Immature natural killer cell (primary cell): ENCODE measurements at regions not wholly inside any gene's neighbourhood (a gene's known extent, or its start where the extent isn't known, plus 50 kb on each side); places are given as distances from the start of the nearest gene placed in this dataset.

Experiments
- DNase-seq, 3 donors: peaks; one replicate each; pipeline ENCODE4 v3.0.0; 2022; ENCODE audit warnings: mixed read lengths in 1 of 3
- H3K27ac Mint-ChIP-seq, 6 donors: one replicate each; pipeline ENCODE4 v1.8.0; 2020; ENCODE audit warnings: mixed read lengths in 6 of 6, mild to moderate bottlenecking in 5 of 6, inconsistent platforms in 4 of 6, moderate library complexity in 3 of 6
- H3K27me3 Mint-ChIP-seq, 3 donors: one replicate each; pipeline ENCODE4 v1.8.0; 2020 to 2021; ENCODE audit warnings: low read depth in 3 of 3, mild to moderate bottlenecking in 3 of 3, mixed read lengths in 3 of 3, moderate library complexity in 3 of 3, inconsistent platforms in 1 of 3
- H3K36me3 Mint-ChIP-seq, 3 donors: one replicate each; pipeline ENCODE4 v1.8.0; 2020; ENCODE audit warnings: mixed read lengths in 3 of 3, inconsistent platforms in 2 of 3, mild to moderate bottlenecking in 2 of 3
- H3K4me1 Mint-ChIP-seq, 2 donors: one replicate each; pipeline ENCODE4 v1.8.0; 2020; ENCODE audit warnings: inconsistent platforms in 2 of 2, mild to moderate bottlenecking in 2 of 2, mixed read lengths in 2 of 2, moderate library complexity in 1 of 2
- H3K4me3 Mint-ChIP-seq, 5 donors: one replicate each; pipeline ENCODE4 v1.8.0; 2020; ENCODE audit warnings: mild to moderate bottlenecking in 5 of 5, mixed read lengths in 5 of 5, inconsistent platforms in 3 of 5, moderate library complexity in 3 of 5
- H3K9me3 Mint-ChIP-seq, 6 donors: one replicate each; pipeline ENCODE4 v1.8.0; 2020; ENCODE audit warnings: mild to moderate bottlenecking in 6 of 6, mixed read lengths in 6 of 6, inconsistent platforms in 4 of 6, moderate library complexity in 3 of 6

DNA sequence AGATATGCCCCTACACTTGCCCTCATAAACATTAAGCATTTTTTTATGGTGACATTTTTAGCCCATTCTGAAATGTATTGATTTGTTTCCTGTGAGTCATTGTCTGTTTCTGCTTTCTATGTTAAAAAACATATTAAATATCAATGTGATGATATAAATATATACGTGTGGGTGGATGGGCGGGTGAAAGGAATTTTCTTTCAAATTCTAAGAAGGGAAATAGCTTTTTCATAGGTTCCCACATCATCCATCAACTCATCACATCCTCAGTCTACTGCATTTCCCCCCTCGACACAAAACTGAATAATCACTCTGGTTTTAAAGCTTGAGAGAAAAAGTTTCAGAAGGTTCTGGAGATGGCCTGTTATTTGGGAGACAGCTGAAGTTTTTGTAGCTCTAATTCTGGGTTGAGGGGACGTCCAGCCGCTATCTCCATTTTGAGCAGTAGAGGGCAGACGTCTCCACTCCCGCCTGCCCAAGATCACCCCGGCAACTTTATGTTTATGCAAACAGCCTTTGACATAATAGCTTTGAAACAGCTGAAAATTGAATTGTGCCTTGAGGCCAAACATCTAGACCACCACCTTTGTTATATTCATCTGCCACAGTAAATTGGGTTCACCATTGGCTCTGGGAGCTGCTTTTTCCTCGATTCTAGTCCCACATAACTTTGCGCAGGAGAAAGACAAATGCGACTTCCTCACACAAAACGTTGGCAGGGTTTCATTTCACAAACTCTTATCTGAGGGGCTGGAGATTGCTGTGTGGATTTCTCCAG lies 216.2 kb upstream of the CLINT1 start:
- Mint-ChIP-seq H3K36me3 (no peaks in the 10 kb centered on the region), H3K9me3 (no peaks in the 10 kb centered on the region), H3K4me3 (peak overlapping the region in 1 of 5 donors; percentile 63), H3K27ac (no peak overlapping the region), H3K27me3 (peaks cover 0 to 12% (median 3%) of the 10 kb centered on the region in 3 donors), H3K4me1 (peaks cover 0 to 5% of the 10 kb centered on the region in 2 donors)
- peak in 2 of 3 donors; percentile 12 to 19 for DNase-seq

DNA sequence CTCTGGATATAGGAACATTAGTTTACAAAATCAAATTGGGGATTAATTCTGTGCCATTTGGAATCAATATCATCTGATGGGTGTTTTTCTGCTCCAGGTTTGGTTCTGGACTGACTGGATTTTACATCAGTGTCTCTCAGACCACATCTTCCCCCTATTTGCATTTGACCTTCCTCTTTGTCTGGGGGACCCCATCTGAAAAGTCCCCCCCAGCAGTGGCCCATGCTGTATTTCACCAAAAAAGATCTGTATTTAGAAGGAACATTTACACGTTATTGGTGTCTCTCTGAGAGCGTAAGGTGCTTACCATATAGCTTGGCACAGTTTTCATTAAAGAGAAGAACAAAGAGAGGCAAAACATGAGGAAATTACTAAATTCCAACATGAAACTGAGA lies 215.6 kb upstream of the CLINT1 start:
- Mint-ChIP-seq H3K27ac (no peak overlapping the region), H3K4me3 (no peak overlapping the region), H3K9me3 (no peaks in the 10 kb centered on the region), H3K4me1 (peaks cover 0 to 5% of the 10 kb centered on the region in 2 donors), H3K36me3 (no peaks in the 10 kb centered on the region), H3K27me3 (peaks cover 0 to 12% (median 3%) of the 10 kb centered on the region in 3 donors)
- DNase-seq = no peak

DNA sequence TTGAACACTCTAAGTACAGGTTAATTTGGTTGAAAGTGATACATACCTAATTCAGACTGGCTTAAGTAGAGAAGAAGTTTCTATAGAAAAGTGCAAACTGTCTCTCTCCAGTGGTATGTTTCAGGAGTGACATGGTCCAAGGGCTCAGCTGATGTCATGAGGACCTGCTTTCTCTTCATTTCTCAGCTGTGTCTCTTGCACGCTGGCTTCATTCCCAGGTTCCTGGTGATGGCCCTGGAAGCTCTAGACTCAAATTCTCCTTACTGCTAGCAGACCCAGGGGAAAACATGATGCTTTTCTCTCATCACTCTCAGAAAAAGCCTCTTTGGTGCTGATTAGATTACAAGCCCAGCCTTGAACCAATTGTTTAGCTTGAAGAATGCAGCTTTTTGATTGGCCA lies 211.9 kb upstream of the CLINT1 start:
- no peaks in the 10 kb centered on the region for H3K9me3 Mint-ChIP-seq
- DNase-seq = no peak
- H3K36me3 Mint-ChIP-seq = no peaks in the 10 kb centered on the region
- peaks cover 0 to 5% of the 10 kb centered on the region in 2 donors for H3K4me1 Mint-ChIP-seq
- no peak overlapping the region for H3K4me3 Mint-ChIP-seq
- peaks cover 0 to 9% (median 3%) of the 10 kb centered on the region in 3 donors for H3K27me3 Mint-ChIP-seq
- no peak overlapping the region for H3K27ac Mint-ChIP-seq

DNA sequence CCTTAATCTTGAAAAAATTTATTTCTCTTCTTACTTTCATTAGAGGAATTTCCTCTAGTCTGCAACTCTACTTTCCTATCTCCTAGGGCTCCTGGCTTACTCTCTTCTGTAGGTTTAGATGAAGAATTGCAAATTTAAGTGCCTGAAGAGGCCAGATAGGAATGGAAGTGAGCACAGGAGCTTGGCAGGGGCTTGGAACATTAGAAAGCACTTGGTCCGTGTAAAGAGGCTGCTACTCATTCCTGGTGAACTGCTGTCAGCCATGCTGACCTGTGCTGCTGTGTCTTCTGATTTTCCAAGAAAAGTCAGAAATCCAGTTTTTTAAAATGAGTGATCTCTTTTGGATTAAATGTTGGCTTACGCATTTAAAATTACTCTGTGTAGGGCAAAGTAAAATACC lies 210.9 kb upstream of the CLINT1 start:
- Mint-ChIP-seq H3K4me1 (peaks cover 0 to 5% of the 10 kb centered on the region in 2 donors), H3K36me3 (no peaks in the 10 kb centered on the region), H3K27me3 (peaks cover 0 to 5% (median 0%) of the 10 kb centered on the region in 3 donors), H3K27ac (no peak overlapping the region), H3K9me3 (no peaks in the 10 kb centered on the region), H3K4me3 (no peak overlapping the region)
- DNase-seq = no peak

DNA sequence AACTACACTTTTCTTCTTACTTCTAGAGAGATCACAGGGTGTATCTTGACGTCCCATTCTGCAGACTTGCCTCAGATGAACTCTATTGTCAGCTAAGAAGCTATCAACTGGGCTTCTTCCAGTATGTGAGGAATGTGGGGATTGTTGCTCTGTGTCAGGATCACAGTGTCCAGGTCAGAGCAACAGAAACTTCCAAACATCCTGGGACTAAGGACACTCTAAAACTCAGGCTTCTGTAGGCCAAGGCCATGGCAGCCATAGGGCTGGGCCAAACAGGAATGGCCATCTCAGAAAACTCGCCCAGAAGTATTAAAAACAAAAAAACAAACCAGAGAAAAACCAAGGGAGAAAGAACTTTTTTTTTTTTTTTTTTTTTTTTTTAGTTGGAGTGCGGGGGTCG lies 210.0 kb upstream of the CLINT1 start:
- H3K27ac Mint-ChIP-seq = no peak overlapping the region
- DNase-seq = no peak
- H3K4me1 Mint-ChIP-seq = peaks cover 0 to 5% of the 10 kb centered on the region in 2 donors
- H3K36me3 Mint-ChIP-seq = no peaks in the 10 kb centered on the region
- H3K4me3 Mint-ChIP-seq = no peak overlapping the region
- H3K9me3 Mint-ChIP-seq = no peaks in the 10 kb centered on the region
- peaks cover 0 to 5% (median under 1%) of the 10 kb centered on the region in 3 donors for H3K27me3 Mint-ChIP-seq

DNA sequence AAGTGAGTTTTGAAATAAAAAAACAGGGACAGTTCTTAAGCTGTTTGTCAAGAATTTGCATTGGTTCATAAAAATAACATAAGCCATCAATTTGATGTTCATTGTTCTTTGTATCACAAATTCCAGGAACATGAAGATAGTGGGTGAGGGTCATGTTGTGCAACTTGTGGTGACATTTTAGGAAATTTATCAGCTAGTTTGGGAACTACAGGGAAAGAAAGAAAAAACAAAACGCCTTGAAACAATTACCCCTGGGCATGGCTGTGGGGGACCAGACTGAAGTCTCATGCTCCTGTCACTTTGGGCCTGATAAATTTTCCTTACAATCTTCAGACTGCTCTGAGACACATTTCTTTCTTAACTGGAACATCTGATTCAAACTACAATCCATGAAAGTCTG lies 207.1 kb upstream of the CLINT1 start:
- no peak for DNase-seq
- no peak overlapping the region for H3K4me3 Mint-ChIP-seq
- H3K4me1 Mint-ChIP-seq = peaks cover 0 to 5% of the 10 kb centered on the region in 2 donors
- H3K36me3 Mint-ChIP-seq = no peaks in the 10 kb centered on the region
- H3K27me3 Mint-ChIP-seq = peaks cover 0 to 2% (median 0%) of the 10 kb centered on the region in 3 donors
- H3K27ac Mint-ChIP-seq = no peak overlapping the region
- no peaks in the 10 kb centered on the region for H3K9me3 Mint-ChIP-seq

DNA sequence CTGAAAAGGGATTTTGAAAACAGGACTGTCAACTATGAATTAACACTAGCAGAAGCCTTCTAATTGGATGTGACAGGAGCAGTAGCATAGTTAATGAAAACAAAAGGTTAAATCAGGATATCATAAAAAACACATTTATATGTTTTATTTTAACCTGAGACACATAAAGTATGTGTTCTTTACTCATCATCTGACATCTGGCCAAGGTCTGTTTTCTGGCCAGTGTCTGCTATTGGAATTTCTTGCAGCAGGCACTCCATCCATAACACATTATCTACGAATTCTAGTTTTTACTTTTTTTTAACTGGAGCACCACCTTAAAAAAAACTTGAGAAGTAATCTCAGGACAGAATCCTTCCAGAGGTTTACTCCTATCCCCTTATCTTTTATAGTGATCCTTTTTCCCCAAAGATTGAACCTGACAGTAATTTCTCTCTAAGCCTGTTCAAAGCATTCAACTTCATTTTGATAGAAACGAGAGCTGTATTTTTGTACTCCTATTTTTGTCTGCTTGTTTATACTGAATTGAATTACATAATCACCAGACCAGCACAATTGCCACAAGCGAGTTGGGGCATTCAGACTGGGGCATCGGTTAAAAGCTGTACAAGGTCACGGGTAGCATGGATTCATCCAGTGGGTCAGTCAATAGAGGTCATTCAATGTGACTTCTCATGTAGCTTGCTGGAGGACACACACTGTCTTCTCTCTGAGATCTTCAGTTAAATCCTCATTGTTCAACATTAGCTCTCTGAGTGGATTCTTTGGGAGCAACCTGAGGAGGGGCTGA lies 205.6 kb upstream of the CLINT1 start:
- Mint-ChIP-seq H3K36me3 (no peaks in the 10 kb centered on the region), H3K27me3 (peaks cover 0 to 3% (median 2%) of the 10 kb centered on the region in 3 donors), H3K27ac (no peak overlapping the region), H3K4me3 (no peak overlapping the region), H3K9me3 (no peaks in the 10 kb centered on the region), H3K4me1 (peaks cover 0 to 5% of the 10 kb centered on the region in 2 donors)
- no peak for DNase-seq

DNA sequence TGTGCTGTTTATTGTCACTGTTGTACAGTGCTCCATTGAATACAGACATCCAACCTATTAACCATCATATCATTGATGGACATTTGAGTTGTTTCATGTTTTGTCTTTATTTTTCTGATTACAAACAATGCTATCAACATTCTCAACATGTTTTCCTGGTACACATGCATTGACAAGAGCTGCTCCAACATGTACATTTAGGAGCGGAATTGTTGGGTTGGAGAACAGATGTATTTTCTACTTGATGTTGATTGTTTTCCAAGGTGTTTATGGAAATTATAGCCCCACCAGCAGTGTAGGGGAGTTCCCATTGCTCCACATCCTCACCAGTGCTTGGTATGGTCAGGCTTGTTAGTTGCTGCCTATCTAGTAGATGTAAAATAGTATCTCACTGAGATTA lies 204.1 kb upstream of the CLINT1 start:
- H3K36me3 Mint-ChIP-seq = no peaks in the 10 kb centered on the region
- H3K4me3 Mint-ChIP-seq = no peak overlapping the region
- DNase-seq = no peak
- no peak overlapping the region for H3K27ac Mint-ChIP-seq
- H3K9me3 Mint-ChIP-seq = no peaks in the 10 kb centered on the region
- peaks cover 0 to 5% (median 3%) of the 10 kb centered on the region in 3 donors for H3K27me3 Mint-ChIP-seq
- peaks cover 0 to 5% of the 10 kb centered on the region in 2 donors for H3K4me1 Mint-ChIP-seq

DNA sequence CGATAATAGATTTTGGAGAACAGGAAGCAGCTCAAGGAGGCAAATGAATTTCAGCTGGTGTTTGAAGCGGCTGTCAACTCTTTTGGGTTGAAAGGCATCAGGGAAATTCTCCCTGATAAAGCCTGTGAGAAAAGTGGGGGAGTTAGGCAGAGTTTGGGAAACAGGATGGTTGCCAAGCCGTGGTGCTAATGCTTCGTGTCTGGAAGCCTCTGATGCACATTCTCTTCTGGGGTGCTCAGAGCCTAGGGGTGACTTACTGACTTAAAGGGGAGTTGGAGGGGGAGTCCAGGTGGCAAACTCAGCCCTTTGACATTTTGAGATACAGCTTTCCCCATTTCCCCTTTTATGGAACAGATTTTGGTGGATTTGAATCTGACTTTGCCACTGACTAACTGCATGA lies 202.5 kb upstream of the CLINT1 start:
- Mint-ChIP-seq H3K36me3 (no peaks in the 10 kb centered on the region), H3K9me3 (no peaks in the 10 kb centered on the region), H3K4me3 (no peak overlapping the region), H3K27ac (no peak overlapping the region), H3K4me1 (peaks cover 0 to 5% of the 10 kb centered on the region in 2 donors), H3K27me3 (peaks cover 3 to 8% (median 6%) of the 10 kb centered on the region in 3 donors)
- no peak for DNase-seq

DNA sequence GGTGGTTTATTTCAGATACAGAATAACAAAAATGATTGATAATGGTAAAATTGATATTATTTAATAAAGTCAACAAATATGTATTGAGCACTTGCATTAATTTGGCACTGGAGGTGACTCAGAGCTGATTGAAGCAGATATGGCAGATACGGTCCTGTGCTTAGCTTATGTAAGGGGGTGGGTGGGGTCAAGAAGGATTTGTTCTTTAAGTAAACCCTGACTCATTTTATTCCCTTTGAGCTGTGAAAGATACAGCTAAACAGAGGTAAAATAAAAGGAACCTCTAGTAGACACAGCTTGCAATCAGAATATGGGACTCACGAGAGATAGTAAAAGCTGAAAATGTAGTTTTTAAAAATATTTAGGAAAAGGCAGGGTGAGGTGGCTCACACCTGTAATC lies 201.3 kb upstream of the CLINT1 start:
- H3K4me3 Mint-ChIP-seq = no peak overlapping the region
- H3K27ac Mint-ChIP-seq = no peak overlapping the region
- peaks cover 0 to 6% of the 10 kb centered on the region in 2 donors for H3K4me1 Mint-ChIP-seq
- no peak for DNase-seq
- peaks cover 4 to 8% (median 6%) of the 10 kb centered on the region in 3 donors for H3K27me3 Mint-ChIP-seq
- H3K36me3 Mint-ChIP-seq = no peaks in the 10 kb centered on the region
- H3K9me3 Mint-ChIP-seq = no peaks in the 10 kb centered on the region

DNA sequence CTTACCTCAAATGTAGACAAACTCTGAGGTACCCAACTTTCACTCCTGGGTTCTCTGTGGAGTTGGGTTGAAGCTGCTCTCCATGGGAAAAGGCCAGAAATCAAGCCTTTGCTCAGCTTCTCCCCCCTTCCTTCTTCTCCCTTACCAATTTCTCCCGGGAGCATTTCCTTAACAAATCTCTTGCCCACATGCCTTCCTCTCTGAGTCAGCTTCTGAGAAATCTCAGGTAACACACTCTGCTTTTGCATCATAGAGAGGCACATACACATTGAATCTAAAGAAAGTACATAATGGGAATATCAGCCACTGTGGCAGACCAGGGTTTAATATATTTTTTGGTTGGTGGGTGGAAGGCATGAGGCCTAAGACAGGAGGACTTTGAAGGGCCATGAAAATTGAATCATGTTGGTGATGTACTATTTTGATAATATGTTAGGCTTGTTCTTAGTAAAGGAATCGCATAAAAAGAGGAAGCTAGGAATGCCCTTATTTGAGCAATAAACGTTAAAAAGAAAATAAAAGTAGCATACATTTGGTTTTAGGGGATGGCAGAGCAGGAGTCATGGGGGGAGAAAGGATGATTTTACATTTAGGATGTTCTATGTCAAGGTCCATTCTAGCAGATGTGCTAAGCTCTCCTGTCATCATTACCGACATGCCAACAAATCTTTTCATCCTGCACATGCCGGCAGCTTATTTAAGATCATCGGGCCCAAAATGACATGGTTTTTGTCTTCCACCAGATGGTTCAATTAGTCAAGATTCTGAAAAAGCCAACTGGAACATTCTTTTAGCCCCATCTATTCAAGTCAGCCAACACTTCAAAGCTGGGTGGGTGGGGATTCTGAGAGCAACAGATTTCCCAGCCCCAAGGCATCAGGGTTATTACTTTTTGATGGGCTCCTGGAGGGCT lies 199.5 kb upstream of the CLINT1 start:
- Mint-ChIP-seq H3K27me3 (peaks cover 4 to 8% (median 4%) of the 10 kb centered on the region in 3 donors), H3K4me1 (peaks cover 1 to 7% of the 10 kb centered on the region in 2 donors), H3K36me3 (no peaks in the 10 kb centered on the region), H3K27ac (no peak overlapping the region), H3K9me3 (no peaks in the 10 kb centered on the region), H3K4me3 (no peak overlapping the region)
- DNase-seq = no peak

DNA sequence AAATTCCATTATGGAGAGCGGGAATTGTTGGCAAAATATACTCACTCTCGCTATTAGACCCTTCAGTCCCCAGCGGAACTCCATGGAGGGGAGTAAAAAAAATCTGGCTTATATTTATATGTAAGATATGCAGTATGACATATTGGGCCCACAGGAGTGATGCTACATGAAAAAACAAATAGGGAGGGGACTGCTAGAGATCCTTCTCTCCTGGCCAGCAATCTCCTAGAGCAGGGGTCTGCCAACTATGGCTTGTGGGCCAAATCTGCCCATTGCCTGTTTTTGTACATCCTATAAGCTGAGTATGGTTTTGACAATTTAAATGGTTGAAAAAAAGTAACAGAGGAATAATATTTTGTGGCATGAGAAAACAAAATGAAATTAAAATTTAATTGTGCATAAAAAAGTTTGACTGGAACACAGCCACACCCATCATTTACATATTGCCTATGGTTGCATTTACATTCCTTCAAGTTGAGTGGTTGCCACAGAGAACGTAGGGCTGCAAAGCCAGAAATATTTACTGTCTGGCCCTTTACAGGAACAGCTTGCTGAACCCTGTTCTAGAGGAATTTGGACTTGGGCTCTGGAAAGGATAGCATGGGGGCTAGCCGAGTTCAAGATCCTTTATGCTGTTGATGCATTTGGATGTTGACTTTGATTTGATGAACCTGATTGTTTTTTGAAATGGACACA lies 197.3 kb upstream of the CLINT1 start:
- no peak overlapping the region for H3K27ac Mint-ChIP-seq
- H3K9me3 Mint-ChIP-seq = no peaks in the 10 kb centered on the region
- peaks cover 4 to 8% (median 7%) of the 10 kb centered on the region in 3 donors for H3K27me3 Mint-ChIP-seq
- H3K36me3 Mint-ChIP-seq = no peaks in the 10 kb centered on the region
- DNase-seq = no peak
- peaks cover 1 to 7% of the 10 kb centered on the region in 2 donors for H3K4me1 Mint-ChIP-seq
- H3K4me3 Mint-ChIP-seq = no peak overlapping the region

DNA sequence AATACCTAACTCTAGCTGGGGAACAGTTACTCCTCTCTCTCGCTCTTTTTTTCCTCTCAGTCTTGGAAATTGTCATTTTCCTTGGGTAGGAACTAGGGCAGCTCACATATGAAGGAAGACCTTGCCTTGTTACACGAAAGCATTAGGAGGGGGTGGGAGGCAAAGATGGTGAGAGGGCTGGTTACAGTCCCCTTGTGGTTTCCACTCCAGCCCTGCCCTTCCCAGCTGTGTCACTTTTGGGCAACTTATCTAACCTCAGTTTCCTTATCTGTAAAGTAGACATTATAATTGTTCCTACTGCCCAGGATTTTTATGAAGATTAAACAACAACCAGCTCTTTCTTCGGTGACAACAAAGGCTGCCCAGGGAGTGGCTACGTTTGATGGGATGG lies 196.2 kb upstream of the CLINT1 start:
- no peaks in the 10 kb centered on the region for H3K9me3 Mint-ChIP-seq
- no peak for DNase-seq
- H3K27ac Mint-ChIP-seq = no peak overlapping the region
- H3K4me3 Mint-ChIP-seq = no peak overlapping the region
- H3K4me1 Mint-ChIP-seq = peaks cover 1 to 7% of the 10 kb centered on the region in 2 donors
- peaks cover 4 to 8% (median 5%) of the 10 kb centered on the region in 3 donors for H3K27me3 Mint-ChIP-seq
- H3K36me3 Mint-ChIP-seq = no peaks in the 10 kb centered on the region
